ES-I3 (cell line): ENCODE measurements at regions not wholly inside any gene's neighbourhood (a gene's known extent, or its start where the extent isn't known, plus 50 kb on each side); places are given as distances from the start of the nearest gene placed in this dataset.

Experiments used
- H3K36me3 ChIP-seq: 2 replicates; pipeline ENCODE4 v1.6.1; 2013; ENCODE audit warnings: mild to moderate bottlenecking, low read length, control low read depth, moderate library complexity; ENCODE audit not compliant: insufficient read depth
- H3K4me1 ChIP-seq: 2 replicates; pipeline ENCODE4 v1.6.1; 2013; ENCODE audit warnings: mild to moderate bottlenecking, control low read depth, low read length; ENCODE audit not compliant: insufficient read depth
- H3K9ac ChIP-seq: 2 replicates; pipeline ENCODE4 v1.6.1; 2013; ENCODE audit warnings: low read depth, mild to moderate bottlenecking, low read length, moderate library complexity
- H3K9me3 ChIP-seq: 2 replicates; pipeline ENCODE4 v1.6.1; 2013; ENCODE audit warnings: mild to moderate bottlenecking, low read length, moderate library complexity; ENCODE audit not compliant: control insufficient read depth, insufficient read depth

DNA sequence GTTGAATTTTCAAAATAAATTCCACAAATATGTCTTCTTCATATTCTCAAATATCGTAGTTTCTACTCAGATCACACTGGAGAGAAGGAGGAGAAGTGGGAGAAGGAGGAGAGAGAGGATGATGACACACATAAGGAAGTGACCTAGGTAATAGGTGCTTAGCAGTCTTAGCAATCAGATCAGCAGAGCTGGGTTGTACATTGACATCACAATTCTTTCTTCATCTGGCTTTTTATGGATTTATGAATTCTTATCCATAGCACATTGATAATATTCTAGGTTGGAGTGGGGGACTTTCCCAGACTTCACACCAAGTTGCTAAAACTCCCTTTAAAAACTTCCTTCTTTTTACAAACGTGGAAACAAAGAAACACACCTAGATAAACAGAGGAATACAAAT, 86.9 kb downstream of the FGF9 start:
- no peaks in the 10 kb centered on the region; the same call in 1 of the 2 replicates for H3K4me1 ChIP-seq
- no peaks in the 10 kb centered on the region for H3K36me3 ChIP-seq
- no peaks in the 10 kb centered on the region for H3K9me3 ChIP-seq
- no peak overlapping the region for H3K9ac ChIP-seq

DNA sequence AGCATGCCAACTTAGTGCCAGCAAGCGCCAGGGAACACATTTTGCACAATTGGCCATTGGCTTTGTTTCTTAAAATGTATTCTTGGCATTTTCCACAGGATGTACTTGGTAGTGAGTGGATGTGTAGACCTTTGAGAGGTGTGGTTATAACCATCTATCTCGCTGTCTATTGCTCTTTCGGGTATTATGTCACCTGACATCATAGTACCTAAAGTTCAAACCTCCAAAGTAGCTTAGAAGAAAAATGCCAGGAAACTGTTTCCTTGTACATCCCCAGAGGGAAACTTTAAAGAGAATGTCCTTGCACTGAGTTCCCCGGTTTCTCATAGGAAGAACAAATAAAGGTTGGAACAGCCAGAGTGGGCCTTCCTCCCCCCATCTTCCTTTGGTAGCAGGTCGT, 87.6 kb downstream of the FGF9 start:
- no peaks in the 10 kb centered on the region; the same call in 1 of the 2 replicates for H3K4me1 ChIP-seq
- H3K9me3 ChIP-seq, result no peaks in the 10 kb centered on the region

GRCh38 chr13:21759463-21759862, 88.6 kb downstream of the FGF9 start:
- Histone ChIP-seq H3K9ac (no peak overlapping the region), H3K36me3 (no peaks in the 10 kb centered on the region), H3K4me1 (no peaks in the 10 kb centered on the region; the same call in 1 of the 2 replicates), H3K9me3 (no peaks in the 10 kb centered on the region)

More for the DNA sequence above, 87.6 kb downstream of the FGF9 start:
- H3K36me3 ChIP-seq, result no peaks in the 10 kb centered on the region
- H3K9ac ChIP-seq, result no peak overlapping the region

DNA sequence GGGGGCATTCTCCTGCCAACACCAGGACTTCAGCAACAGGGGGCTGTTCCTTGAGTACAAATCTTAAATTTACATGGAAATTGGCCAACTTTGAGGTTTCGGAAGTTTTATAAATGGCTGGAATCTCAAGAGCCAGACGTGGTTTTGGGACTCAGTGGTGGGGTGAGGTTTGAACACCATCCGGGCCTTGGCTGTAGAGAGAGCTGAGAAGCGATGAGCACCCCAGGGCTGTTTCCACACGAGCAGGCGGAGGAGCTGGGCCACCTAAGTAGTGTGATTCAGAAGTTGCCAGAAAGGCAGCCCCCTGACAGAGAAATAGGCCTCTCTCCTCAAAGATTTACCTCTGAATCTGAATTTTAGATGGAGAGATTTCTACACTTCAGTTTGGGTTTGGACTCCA, 89.0 kb downstream of the FGF9 start:
- no peaks in the 10 kb centered on the region for H3K36me3 ChIP-seq
- no peaks in the 10 kb centered on the region for H3K9me3 ChIP-seq
- H3K9ac ChIP-seq, result no peak overlapping the region
- H3K4me1 ChIP-seq, result no peaks in the 10 kb centered on the region; the same call in 1 of the 2 replicates

DNA sequence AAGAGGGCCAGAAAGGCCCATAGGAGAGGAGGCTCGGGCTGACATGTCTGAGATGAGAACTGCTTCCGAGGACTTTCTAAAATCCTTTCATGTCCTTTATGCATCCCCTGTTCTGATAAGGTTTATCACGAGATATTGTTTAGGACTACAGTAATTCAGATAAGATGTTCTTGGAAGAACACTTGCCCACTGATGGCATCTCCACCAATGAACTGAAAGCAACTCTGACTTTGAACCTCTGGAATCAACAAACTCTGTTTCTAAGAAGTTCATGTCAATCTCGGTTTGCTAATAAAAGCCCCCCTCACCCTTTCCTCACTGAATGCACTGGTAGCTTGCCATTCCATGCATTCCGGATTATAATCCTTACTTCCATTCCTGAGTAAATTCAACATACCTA, 90.9 kb downstream of the FGF9 start:
- Histone ChIP-seq H3K9ac (no peak overlapping the region), H3K36me3 (no peaks in the 10 kb centered on the region), H3K9me3 (no peaks in the 10 kb centered on the region), H3K4me1 (no peaks in the 10 kb centered on the region; the same call in 1 of the 2 replicates)

- Histone ChIP-seq H3K9ac (no peak overlapping the region), H3K9me3 (no peaks in the 10 kb centered on the region), H3K4me1 (no peaks in the 10 kb centered on the region; the same call in 1 of the 2 replicates), H3K36me3 (no peaks in the 10 kb centered on the region)
Measured at GRCh38 chr13:21762512-21762911, 91.6 kb downstream of the FGF9 start.

DNA sequence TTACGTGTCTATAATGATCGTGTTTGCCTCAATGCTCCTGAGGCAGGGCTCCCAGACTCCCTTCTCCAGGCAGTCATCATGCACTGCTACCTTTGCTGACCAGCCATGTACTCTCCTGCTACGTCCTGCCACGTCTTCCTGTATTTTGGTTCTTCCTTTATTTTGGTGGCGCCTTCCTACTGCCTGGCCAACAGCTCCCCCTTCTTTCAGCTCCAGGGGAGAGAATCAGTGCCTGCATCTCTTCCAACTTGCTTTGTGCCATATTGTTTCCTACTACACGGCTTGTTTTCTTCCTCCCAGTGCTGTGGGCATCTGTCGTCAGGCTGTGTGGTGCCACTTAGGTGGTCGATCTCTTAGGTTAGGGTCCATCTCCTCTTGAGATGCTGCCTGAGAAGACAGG, 96.2 kb downstream of the FGF9 start:
- H3K9me3 ChIP-seq, result no peaks in the 10 kb centered on the region
- no peaks in the 10 kb centered on the region for H3K4me1 ChIP-seq
- H3K36me3 ChIP-seq, result no peaks in the 10 kb centered on the region
- no peak overlapping the region for H3K9ac ChIP-seq

DNA sequence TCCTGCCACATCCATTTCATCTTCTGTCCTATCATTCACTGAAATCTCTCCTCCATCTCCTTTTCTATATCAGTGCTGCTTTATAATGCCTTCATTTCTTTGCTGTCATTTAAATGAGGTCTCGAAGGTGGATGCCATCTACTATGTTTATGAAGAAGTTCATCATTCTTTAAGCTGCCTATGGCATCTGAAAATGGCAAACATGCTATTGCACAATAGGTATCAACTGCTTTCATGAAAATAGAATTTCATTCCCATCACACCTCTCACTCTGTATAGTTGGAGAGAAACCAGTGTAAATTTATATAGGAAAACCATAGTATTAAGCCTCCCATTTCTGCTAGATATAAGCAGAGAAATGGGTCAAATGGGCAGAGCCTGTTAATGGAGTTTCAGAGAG, 100.2 kb downstream of the FGF9 start:
- H3K36me3 ChIP-seq, result no peaks in the 10 kb centered on the region

GRCh38 chr13:21777166-21777565, 106.3 kb downstream of the FGF9 start:
- H3K36me3 ChIP-seq, result no peaks in the 10 kb centered on the region
- H3K9ac ChIP-seq, result no peak overlapping the region
- no peaks in the 10 kb centered on the region for H3K9me3 ChIP-seq
- no peaks in the 10 kb centered on the region for H3K4me1 ChIP-seq

More for the DNA sequence above, 100.2 kb downstream of the FGF9 start:
- Histone ChIP-seq H3K4me1 (no peaks in the 10 kb centered on the region), H3K9ac (no peak overlapping the region), H3K9me3 (no peaks in the 10 kb centered on the region)

DNA sequence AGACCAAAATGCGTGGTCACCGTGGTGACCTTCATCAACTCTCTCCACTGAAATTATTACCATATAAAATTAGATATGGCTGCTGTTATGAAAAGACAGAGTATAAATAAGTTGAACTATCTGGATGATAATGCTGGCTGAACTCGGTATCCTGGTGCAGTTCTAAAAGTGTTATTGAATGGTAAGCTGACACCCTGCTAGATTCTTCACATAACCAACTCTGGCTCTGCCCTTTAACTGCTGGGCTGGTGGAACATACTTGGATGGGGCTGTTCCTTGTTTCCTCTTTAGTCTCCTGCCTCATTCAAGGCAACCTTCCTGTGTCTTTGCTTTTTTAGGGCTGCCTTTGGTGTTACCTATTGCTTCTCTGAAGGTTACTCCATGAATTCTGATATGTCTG, 106.9 kb downstream of the FGF9 start:
- Histone ChIP-seq H3K9ac (no peak overlapping the region), H3K9me3 (no peaks in the 10 kb centered on the region), H3K36me3 (no peaks in the 10 kb centered on the region), H3K4me1 (no peaks in the 10 kb centered on the region)

- no peaks in the 10 kb centered on the region for H3K4me1 ChIP-seq
- H3K9ac ChIP-seq, result no peak overlapping the region
- H3K9me3 ChIP-seq, result no peaks in the 10 kb centered on the region
- no peaks in the 10 kb centered on the region for H3K36me3 ChIP-seq
Measured at GRCh38 chr13:21782736-21783135, 111.9 kb downstream of the FGF9 start.

DNA sequence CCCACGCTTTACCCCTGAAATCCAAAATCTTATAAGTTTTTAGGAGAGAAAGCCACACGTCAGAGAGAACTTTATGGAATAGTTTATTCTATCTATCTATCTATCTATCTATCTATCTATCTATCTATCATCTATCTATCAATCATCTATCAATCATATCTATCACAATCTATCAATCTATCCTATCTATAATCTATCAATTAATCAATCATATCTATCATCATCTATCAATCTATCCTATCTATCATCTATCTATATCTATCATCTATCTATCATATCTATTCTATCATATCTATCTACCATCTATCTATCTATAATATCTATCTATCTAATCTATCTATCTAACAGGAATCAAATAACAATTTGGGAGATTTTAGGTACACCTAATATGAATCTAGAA, 115.1 kb downstream of the FGF9 start:
- Histone ChIP-seq H3K9ac (no peak overlapping the region), H3K36me3 (no peaks in the 10 kb centered on the region), H3K9me3 (no peaks in the 10 kb centered on the region), H3K4me1 (no peaks in the 10 kb centered on the region)

DNA sequence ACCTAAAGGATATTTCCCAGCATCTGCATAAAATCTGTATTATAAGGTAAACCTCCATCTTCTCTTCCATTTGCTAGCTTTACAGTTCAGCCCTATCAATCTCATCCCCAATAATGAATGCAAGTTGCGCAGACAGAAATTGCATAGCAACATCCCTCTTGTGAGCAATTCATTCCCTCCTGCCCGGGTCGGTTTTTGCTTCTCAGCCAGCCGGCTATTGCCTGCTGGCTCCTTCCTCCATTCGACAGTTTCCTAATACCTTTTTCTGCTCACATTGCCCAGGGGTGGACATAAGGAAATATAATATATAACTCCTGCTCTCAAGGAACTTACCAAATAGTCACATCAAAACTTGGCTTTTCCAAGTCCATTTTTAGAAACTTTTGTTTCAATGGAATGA, 125.2 kb downstream of the FGF9 start:
- Histone ChIP-seq H3K36me3 (no peaks in the 10 kb centered on the region), H3K9ac (no peak overlapping the region), H3K9me3 (no peaks in the 10 kb centered on the region), H3K4me1 (no peaks in the 10 kb centered on the region)

DNA sequence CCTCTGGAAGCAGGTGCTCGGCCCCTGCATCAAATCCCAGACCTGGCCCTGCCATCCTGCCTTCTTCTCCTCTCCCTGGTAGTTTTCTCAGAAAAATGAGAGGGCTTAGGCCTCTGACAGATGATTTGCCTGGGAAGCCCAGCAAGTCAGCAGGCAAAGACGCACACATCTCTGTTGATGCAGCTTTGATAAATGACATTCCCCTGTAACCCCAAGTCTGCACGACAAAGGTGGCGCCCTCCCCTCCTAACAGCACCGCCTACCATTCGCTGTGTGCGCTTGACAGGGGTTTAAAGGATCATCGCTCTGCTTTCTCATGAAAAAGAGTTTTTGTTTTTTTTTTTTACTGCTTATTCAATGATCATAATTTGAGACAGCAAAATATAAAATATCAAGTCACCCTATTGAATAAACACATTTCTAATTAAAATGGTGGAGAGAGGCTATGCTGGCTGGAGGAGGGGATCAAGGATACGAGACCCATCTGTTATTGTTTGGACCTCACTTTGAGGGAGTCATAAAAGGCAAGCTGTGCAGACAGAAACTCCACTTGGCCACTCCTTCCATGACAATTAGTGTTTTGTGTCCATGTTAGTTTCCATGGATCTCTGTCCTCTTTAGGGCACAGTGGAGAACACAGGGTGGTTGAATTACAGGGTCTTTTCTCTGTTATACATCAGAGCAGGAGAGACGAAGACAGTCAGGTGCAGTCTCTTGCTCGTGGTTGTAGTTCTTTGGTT, 126.1 kb downstream of the FGF9 start:
- no peaks in the 10 kb centered on the region for H3K36me3 ChIP-seq
- no peak overlapping the region for H3K9ac ChIP-seq
- H3K9me3 ChIP-seq, result no peaks in the 10 kb centered on the region
- no peaks in the 10 kb centered on the region for H3K4me1 ChIP-seq

DNA sequence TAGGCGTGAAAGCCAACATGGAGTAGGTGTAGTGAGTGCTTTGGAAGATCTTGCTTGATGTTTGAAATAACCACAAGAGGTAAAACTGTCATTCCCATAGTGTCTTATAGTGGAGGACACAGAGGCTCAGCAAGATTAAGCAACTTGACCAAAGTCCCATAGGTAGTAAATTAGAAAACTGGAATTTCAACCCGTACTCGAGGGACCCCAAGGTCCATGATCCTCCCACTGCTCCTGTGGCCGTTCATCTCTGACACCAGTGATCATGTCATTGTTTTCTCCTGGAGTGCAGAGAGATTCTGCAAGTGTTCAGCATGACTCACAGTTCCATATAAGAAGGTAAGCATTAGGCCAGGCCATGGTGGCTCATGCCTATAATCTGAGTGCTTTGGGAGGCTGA, 126.9 kb downstream of the FGF9 start:
- H3K4me1 ChIP-seq, result no peaks in the 10 kb centered on the region
- H3K9me3 ChIP-seq, result no peaks in the 10 kb centered on the region
- H3K36me3 ChIP-seq, result no peaks in the 10 kb centered on the region
- no peak overlapping the region for H3K9ac ChIP-seq
